Type B pancreatic cell (in vitro differentiated cells): ENCODE measurements at regions not wholly inside any gene's neighbourhood (a gene's known extent, or its start where the extent isn't known, plus 50 kb on each side); places are given as distances from the start of the nearest gene placed in this dataset.

ENCODE experiments used
- DNase-seq: peaks from one replicate; pipeline ENCODE4 v3.0.0; 2021; ENCODE audit warnings: mixed read lengths; ENCODE audit not compliant: unreplicated experiment; ENCODE audit errors: extremely low spot score
- H3K27ac Mint-ChIP-seq: 2 replicates; pipeline ENCODE4 v1.8.0; 2021; ENCODE audit warnings: mild to moderate bottlenecking, mixed read lengths
- H3K27me3 Mint-ChIP-seq: 2 replicates; pipeline ENCODE4 v1.8.0; 2021; ENCODE audit warnings: mixed read lengths
- H3K36me3 Mint-ChIP-seq: 2 replicates; pipeline ENCODE4 v1.8.0; 2021; ENCODE audit warnings: mixed read lengths
- H3K4me1 Mint-ChIP-seq: one replicate; pipeline ENCODE4 v1.8.0; 2021; ENCODE audit warnings: mixed read lengths; ENCODE audit not compliant: unreplicated experiment
- H3K4me3 Mint-ChIP-seq: 2 replicates; pipeline ENCODE4 v1.8.0; 2021; ENCODE audit warnings: mild to moderate bottlenecking, mixed read lengths
- H3K9me3 Mint-ChIP-seq: 2 replicates; pipeline ENCODE4 v1.8.0; 2021; ENCODE audit warnings: mixed read lengths
- CTCF ChIP-seq: fragments of 200-600 bp; sonication (generic); conservative IDR thresholded peaks from 2 replicates; pipeline ENCODE4 v1.5.0; 2021; ENCODE audit warnings: antibody characterized with exemption, mild to moderate bottlenecking

DNA sequence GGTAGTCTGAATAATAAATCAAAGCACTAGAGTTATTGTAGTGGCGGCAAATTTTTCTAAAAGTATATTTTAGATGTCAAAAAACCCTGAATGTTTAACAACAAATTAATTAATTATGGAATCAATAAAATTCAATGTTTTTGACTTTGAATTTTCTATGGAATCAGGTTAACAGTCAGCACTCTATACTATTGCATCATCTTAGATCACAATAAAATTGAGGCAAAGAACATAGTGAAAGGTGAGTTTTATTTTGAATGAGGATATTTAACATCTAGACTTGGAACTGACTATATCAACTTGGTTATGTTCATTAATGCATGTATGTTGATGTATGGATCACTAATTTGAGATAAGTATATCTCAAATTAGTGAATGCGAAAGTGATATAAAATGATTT lies 148.5 kb downstream of the TNFSF18 start:
- H3K27ac Mint-ChIP-seq: no peak overlapping the region
- DNase-seq: no peak
- peaks cover 6% of the 10 kb centered on the region for H3K4me1 Mint-ChIP-seq
- H3K36me3 Mint-ChIP-seq: no peaks in the 10 kb centered on the region
- no peaks in the 10 kb centered on the region for H3K27me3 Mint-ChIP-seq
- H3K4me3 Mint-ChIP-seq: no peak overlapping the region
- H3K9me3 Mint-ChIP-seq: peaks cover 10% of the 10 kb centered on the region
- no peak for TF ChIP-seq CTCF

DNA sequence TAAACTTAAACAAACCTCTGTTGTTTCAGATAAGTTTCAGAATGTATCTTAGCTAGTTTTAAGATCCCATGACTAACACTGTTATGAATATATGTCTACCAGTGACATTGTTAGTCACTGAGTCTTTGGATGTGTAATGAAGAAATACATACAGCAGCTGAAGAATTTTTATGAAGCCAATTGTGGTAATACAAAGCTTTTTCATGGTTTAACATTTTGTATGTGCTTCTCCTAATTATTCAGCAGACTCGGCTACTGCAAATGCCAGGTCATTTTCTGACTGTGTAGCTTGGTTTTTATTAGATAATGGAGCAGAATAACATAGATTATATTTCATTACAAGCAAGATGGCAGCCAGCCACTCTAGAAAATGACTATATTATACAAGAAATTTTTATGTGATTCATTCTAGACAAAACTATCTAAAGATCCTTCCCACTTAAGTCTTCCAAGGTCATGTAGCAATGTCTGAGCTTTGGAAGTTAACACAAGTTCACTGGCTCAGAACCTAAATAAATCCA lies 147.8 kb downstream of the TNFSF18 start:
- no peaks in the 10 kb centered on the region for H3K36me3 Mint-ChIP-seq
- H3K4me3 Mint-ChIP-seq: no peak overlapping the region
- H3K27ac Mint-ChIP-seq: no peak overlapping the region
- H3K4me1 Mint-ChIP-seq: peaks cover 6% of the 10 kb centered on the region
- TF ChIP-seq CTCF: no peak
- H3K27me3 Mint-ChIP-seq: no peaks in the 10 kb centered on the region
- no peak for DNase-seq
- H3K9me3 Mint-ChIP-seq: peaks cover 7% of the 10 kb centered on the region

DNA sequence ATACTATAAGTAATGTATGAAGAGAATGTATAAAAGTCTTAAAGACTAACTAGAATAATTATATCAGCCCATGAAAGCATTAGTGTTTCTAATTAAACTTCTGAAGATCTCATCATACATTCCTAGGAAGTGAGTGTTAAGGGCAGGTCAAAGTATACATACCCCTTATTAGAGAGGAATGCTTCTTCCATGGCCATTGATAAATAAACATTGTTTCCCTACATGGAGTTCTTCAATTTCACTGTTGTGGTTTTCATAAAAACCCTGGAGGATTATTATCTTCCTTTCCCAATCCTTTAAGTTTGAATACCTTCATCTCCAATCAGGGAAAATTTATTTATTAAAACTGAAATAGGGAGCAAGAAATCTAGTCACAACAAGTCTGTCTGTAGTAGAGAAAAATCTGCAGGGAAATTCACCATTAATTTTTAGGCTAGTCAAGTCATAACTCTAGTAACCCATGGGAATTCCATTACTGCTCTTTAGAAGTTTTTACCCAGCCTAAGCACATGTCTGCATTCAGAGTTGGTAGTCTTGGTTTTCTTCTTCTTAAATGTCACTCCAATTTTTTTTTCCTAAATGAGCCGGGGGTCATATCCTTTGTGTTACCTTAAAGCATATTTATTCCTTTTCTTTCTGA lies 147.0 kb downstream of the TNFSF18 start:
- no peak for TF ChIP-seq CTCF
- Mint-ChIP-seq H3K27ac (no peak overlapping the region), H3K4me3 (no peak overlapping the region), H3K36me3 (no peaks in the 10 kb centered on the region), H3K9me3 (peaks cover 4% of the 10 kb centered on the region), H3K4me1 (peaks cover 6% of the 10 kb centered on the region), H3K27me3 (no peaks in the 10 kb centered on the region)
- DNase-seq: no peak

GRCh38 chr1:172905452-172905851 lies 145.3 kb downstream of the TNFSF18 start:
- Mint-ChIP-seq H3K9me3 (no peaks in the 10 kb centered on the region), H3K27me3 (no peaks in the 10 kb centered on the region)
- no peak for DNase-seq

DNA sequence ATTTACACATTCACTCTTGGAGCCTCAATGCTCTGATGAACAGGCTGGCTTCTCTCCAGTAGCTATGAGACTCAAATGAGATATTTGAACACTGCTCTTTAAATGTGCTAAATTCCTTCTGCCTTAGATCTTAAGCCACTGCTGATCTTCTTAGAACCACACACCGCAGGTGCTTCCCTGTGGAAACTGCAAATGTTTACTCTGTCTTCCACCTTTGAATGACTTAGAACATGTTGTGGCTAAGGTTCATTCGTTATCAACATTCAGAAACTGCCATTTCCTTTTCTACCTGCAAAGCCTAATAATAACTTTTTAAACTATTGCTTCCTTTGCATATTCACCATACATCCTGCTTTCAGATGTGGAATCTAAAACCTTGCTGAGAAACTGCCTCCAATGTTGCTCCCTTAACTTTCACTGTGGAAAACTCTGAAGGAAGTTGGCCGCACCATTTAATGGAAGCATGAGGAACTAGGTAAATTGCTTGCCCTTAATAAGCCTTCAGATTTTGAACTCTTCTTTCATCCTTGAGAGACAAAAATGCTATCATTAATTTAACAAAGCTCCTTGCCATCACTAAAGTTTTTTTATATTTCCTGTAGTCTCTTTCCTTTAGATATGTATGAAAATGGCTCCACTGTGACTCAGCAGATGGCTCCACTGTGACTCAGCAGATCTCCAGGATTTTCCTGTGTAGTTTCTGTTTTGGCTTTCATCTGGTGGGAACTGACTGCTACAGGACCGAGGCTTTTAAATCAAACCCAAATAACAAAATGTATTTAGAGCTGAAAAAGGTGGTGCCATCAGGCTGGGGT lies 143.8 kb downstream of the TNFSF18 start:
- Mint-ChIP-seq H3K4me1 (no peaks in the 10 kb centered on the region), H3K36me3 (no peaks in the 10 kb centered on the region), H3K4me3 (no peak overlapping the region), H3K27me3 (no peaks in the 10 kb centered on the region), H3K27ac (peak overlapping the region; percentile 37), H3K9me3 (no peaks in the 10 kb centered on the region)
- no peak for TF ChIP-seq CTCF
- DNase-seq: no peak

More at GRCh38 chr1:172905452-172905851, 145.3 kb downstream of the TNFSF18 start:
- H3K36me3 Mint-ChIP-seq: no peaks in the 10 kb centered on the region
- no peaks in the 10 kb centered on the region for H3K4me1 Mint-ChIP-seq
- H3K4me3 Mint-ChIP-seq: no peak overlapping the region
- H3K27ac Mint-ChIP-seq: no peak overlapping the region
- no peak for TF ChIP-seq CTCF
